Putamen (tissue), 1 donor: ENCODE measurements at regions not wholly inside any gene's neighbourhood (a gene's known extent, or its start where the extent isn't known, plus 50 kb on each side); places are given as distances from the start of the nearest gene placed in this dataset.
A peak's percentile ranks its signal among the peaks of the same experiment; 100 is the strongest.

Experiments used
- DNase-seq: peaks from one replicate; pipeline ENCODE4 v3.0.0-alpha.2; 2016; ENCODE audit warnings: low spot score

DNA sequence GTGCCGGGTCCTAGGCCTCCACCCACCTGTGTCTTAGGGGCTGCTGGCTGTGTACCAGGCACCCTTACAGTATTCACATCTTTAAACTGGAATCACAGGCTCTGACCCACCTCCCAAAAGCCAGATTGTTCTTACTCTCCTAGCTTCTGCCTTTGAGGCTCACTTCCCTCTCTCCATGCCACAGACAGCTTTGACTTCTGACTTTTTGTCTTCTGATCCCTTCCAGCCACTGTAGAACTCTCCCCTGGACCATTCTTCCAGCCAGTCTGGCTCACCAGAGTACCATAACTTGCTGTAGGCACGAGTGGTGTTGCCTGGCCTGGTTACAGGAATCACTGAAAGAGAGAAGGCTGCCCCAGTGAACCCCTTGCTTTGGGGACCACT is 58.1 kb upstream of the STUM start:
- no peak for DNase-seq

DNA sequence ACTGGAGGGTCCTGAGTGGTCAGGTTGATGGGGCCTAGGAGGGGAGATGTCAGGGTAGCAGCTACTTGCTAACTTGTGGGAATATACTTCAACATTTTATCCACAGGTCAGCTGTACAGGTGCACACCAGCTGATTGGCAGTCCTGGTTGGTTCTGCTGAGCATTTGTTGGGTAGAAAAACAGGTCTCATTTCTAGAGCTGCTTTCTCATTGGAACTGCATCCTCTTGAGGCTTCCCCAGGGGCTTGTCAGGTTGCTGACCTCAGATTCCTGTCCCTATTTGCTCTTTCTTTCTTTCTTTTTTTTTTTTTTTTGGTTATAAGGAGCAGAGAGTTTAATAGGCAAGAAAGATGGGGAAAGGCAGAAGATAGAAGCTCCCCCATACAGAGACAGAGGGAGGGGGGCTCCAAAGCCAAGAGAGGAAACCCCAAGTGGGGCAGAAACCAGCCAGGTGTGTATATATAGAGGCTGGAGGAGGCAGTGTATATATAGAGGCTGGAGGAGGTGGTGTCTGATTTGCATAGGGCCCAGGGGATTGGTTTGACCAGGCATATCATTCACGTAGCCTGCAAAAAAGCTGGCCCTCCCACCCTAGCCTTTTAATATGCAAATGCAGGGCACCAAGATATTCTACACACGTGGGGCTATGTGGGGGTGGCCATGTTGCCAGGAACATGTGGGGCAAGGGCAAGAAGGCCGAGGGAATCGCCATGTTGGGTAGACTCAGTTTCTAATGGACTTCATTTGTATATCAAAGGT is 57.3 kb upstream of the STUM start:
- no peak for DNase-seq

DNA sequence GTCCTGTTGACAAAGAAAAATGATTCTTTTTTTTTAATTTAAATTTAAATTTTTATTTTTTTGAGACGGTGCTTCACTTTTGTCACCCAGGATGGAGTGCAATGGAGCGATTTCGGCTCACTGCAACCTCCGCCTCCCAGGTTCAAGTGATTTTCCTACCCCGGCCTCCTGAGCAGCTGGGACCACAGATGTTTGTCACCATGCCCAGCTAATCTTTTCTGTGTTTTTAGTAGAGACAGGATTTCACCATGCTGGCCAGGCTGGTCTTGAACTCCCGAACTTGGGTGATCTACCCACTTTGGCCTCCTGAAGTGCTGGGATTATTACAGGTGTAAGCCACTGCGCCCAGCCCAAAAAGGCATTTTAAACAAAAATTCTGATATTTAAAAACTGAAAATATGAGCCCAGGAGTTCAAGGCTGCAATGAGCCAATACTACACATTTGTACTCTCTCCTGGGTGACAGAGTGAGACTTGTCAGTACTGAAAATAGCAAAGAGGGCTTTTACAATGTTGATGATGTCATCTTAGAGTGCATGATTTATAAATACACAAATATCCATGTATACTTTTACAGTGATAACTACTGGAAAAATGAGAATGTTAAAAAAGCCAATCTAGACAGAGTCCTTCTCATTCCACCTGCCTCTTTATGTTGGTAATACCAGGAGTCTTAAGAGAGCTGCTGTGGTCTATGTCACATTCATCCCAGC is 56.0 kb upstream of the STUM start:
- no peak for DNase-seq

DNA sequence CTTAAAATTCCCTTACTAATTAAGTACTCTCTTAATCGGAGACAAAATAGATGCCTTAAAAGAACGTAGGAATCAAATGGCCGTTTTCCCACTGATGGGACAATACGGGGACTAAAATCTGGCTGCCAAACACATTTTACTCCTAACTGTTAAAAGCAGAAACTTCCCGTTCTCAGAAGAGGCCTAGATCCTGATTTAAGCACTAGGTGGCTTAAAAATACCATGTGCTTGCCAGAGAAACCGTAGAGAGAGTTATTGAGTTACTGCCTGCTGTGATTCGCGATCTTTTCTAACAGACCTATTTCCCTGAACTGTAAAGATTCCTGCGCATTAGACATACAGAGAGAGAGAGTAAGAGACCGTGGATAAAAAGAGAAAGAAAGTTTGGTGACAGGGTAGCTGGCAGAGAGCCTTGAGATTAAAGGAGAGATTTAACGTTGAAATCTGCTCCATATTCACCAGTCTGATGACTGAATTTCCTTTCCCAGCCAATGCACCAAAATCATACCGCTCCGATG is 54.4 kb upstream of the STUM start:
- DNase-seq, result no peak

DNA sequence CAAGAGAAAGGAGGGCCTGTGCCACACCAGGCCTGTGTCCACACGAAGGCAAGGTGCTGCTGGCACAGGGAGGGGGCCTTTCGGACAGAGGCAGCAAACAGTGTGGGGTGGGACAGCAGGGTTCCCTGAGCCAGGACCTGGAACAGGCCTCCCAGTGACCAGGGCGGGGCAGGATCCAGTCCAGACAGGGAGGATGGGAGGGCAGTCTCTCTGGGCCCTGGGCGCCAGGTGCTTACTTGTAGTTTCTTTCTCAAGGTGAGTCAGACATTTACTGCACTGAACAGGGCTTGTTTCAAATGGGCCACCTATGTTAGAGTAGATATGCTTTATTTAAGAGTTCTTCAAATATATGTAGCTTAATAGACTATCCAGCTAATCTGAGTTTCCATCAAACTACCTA is 52.8 kb upstream of the STUM start:
- DNase-seq, result no peak

DNA sequence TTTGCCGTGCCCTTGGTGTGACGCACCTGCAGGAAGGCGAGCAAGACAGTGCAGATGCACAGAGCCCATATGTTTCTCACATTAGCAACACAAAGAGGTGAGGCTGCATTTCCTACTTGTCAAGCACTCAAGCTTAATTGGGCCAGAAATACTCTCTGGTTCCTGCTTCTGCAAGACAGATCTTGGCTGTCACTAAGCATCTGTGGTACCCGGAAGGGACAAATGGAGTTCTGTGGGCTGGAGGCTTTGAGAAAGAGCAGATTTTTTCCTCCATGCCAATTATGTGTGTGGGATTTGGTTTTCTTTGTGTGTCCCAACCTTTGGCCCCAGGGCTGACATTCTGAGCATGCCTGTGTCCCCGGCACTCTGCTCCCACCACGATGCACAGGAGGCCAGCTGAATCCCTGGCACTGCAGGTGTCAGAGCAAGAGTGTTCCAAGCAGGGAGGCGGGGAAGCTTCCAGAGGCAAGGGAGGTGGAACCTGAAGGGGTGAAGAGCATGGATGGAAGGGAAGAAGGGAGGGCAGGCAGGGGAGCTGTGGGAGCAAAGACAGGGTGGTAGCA is 52.0 kb upstream of the STUM start:
- DNase-seq, result no peak

DNA sequence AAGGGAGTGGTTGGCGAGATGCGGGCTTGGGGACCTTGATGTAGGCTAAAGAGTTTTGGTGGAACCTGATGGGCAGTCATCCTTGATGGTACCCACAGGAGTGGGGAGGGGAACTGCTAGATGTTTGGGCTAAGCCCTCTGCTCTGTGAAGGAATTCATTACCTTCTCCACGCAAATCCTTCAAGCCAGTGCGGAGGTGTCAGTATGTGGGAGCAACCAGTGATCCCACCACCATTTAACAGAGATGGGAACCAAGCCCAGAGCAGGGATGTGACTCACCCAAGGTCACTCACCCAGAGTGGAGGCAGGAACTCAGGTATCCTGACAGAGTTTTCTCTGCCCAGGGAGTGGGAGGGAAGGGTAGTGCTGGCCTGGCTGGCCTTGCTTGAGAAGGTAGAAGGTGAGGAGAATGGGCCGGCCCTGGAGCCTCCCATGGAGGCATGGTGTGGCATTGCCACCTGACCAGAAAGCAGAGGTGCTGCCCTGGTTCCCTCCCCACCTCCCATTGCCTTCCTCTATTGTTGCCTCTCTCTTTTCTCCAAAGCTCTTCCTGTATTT is 51.2 kb upstream of the STUM start:
- no peak for DNase-seq

DNA sequence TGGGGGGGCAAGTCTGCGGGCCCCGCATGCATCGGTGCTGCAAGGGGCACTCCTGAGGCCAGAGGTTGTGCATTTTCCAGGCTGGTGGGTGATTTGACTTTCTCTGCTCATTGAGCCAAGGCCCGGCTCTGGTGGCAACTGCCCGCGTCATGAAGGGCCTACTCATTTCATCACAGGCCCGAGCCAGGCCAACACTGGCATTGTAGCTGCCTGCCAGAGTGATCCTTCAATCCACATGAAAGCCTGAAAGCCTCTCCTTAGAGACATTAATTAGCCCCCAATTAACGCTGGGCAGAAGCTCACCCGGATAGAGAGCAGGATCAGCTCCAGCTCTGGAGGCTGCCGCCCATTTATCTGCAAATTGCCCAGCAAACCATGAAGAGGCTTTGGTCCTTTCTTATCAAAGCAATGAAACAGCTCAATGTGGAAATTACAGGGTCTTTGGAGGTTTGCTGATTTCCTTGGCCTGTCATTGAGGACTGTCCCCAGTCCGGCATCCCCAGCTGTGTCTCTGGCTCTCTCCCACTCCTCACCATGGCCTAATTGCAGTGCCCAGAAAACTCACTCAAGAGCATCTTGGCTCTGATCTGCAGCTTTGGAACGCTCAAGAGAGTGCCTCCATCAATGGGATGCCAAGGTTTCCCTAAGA is 50.4 kb upstream of the STUM start:
- DNase-seq, result peak; percentile 57

DNA sequence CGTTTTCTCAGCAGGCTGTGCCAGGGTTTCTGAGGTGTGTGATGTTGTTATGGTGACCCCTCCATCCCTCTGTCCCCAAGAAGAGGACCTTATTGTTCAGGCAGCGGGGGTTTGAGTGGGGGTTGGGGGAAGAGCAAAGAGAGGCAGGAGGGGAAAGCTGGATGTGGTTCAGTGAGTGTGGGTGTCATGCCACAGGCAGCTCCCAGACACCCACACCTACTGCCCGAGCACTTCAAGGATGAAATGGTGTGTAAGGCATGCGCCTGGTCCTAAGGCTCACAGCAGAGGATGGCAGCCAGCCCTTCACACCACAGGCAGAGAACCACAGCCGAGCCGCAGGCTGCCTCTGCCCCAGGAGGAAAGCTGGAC is 49.9 kb upstream of the STUM start:
- no peak for DNase-seq
